Gastroesophageal sphincter (tissue), 3 donors: ENCODE measurements at regions not wholly inside any gene's neighbourhood (a gene's known extent, or its start where the extent isn't known, plus 50 kb on each side); places are given as distances from the start of the nearest gene placed in this dataset.

Experiments
- POLR2A ChIP-seq, 2 donors: fragments of 450-650 bp; IDR thresholded peaks; one replicate each; pipeline ENCODE4 v1.6.1; 2017; ENCODE audit warnings: antibody characterized with exemption in 2 of 2, mild to moderate bottlenecking in 2 of 2, moderate library complexity in 1 of 2
- POLR2AphosphoS5 ChIP-seq: sonication (generic); formaldehyde crosslinking; IDR thresholded peaks from one replicate; pipeline ENCODE4 v1.6.1; 2017; ENCODE audit warnings: antibody characterized with exemption
- TF ChIP-seq, protein P1 (sequence below), 4 experiments: fragments of 200-600 bp in 2 of 4; fragments of 450-650 bp in 2 of 4; sonication (generic) in 1 of 4; IDR thresholded peaks; one replicate each; pipeline ENCODE4 v1.5.1; 2017 to 2019; ENCODE audit warnings: antibody characterized with exemption in 4 of 4, mild to moderate bottlenecking in 2 of 4, moderate library complexity in 2 of 4

DNA sequence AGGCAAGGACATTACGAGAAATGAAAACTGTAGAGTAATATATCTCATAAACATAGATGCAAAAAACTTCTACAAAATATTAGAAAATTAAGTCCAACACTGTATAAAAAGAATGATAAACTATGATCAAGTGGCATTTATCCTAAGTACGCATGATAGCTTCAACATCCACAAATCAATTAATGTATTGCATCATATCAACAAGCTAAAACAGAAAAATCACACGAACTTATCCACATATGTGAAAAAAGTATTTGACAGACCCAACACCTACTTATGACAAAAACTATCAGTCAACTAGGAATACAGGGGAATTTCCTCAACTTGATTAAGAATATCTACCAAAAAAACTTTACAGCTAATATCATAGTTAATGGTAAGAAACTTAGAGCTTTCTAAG lies 129.9 kb upstream of the ALG10 start:
- TF ChIP-seq, protein P1, sequence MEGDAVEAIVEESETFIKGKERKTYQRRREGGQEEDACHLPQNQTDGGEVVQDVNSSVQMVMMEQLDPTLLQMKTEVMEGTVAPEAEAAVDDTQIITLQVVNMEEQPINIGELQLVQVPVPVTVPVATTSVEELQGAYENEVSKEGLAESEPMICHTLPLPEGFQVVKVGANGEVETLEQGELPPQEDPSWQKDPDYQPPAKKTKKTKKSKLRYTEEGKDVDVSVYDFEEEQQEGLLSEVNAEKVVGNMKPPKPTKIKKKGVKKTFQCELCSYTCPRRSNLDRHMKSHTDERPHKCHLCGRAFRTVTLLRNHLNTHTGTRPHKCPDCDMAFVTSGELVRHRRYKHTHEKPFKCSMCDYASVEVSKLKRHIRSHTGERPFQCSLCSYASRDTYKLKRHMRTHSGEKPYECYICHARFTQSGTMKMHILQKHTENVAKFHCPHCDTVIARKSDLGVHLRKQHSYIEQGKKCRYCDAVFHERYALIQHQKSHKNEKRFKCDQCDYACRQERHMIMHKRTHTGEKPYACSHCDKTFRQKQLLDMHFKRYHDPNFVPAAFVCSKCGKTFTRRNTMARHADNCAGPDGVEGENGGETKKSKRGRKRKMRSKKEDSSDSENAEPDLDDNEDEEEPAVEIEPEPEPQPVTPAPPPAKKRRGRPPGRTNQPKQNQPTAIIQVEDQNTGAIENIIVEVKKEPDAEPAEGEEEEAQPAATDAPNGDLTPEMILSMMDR (IDR thresholded peaks at IDR 0.05) = no peak
- no peak for TF ChIP-seq POLR2A (IDR thresholded peaks at IDR 0.05)
- TF ChIP-seq POLR2AphosphoS5 = no peak
